H1 (cell line): ENCODE measurements at regions not wholly inside any gene's neighbourhood (a gene's known extent, or its start where the extent isn't known, plus 50 kb on each side); places are given as distances from the start of the nearest gene placed in this dataset.

Experiments
- CTCF ChIA-PET: fragments of 300-600 bp; sonication (Branson Sonifier 250); formaldehyde crosslinking; loops from one replicate; lab custom pipeline; 2021; ENCODE audit not compliant: partially characterized antibody; lab: Charles Lee
- POLR2A ChIA-PET: fragments of 300-600 bp; sonication (Branson Sonifier 250); formaldehyde crosslinking; loops from one replicate; lab custom pipeline; 2021; ENCODE audit warnings: inconsistent platforms; ENCODE audit not compliant: partially characterized antibody; lab: Charles Lee
- DNase-seq, 2 experiments: peaks; one replicate each; pipeline versions ENCODE4 v3.0.0 to v3.0.0-alpha.2; 2010 to 2022; ENCODE audit warnings: low spot score in 2 of 2, low read depth in 1 of 2, mixed read lengths in 1 of 2
- FAIRE-seq: peaks from 2 replicates; lab custom pipeline; 2011; peaks lifted over from hg19 to GRCh38; lab: Jason Lieb, UNC
- H2AFZ ChIP-seq: 2 replicates; pipeline ENCODE4 v1.8.1; 2012; ENCODE audit warnings: low read length, inconsistent platforms
- H2AK5ac ChIP-seq: 2 replicates; pipeline ENCODE4 v1.6.1; 2013; ENCODE audit warnings: low read depth, low read length
- H2BK120ac ChIP-seq: replicated peaks from 2 replicates; pipeline ENCODE3; 2013; ENCODE audit warnings: low read depth, low read length, inconsistent platforms
- H2BK12ac ChIP-seq: 2 replicates; pipeline ENCODE4 v1.6.1; 2013; ENCODE audit warnings: low read depth, low read length
- H2BK15ac ChIP-seq: 2 replicates; pipeline ENCODE4 v1.6.1; 2013; ENCODE audit warnings: low read length
- H2BK20ac ChIP-seq: 2 replicates; pipeline ENCODE4 v1.6.1; 2013; ENCODE audit warnings: low read length
- H2BK5ac ChIP-seq: 2 replicates; pipeline ENCODE4 v1.6.1; 2013; ENCODE audit warnings: low read depth, low read length
- H3K14ac ChIP-seq: 2 replicates; pipeline ENCODE4 v1.6.1; 2013; ENCODE audit warnings: inconsistent platforms; ENCODE audit not compliant: insufficient read length
- H3K18ac ChIP-seq: 2 replicates; pipeline ENCODE4 v1.6.1; 2013; ENCODE audit warnings: low read length; ENCODE audit errors: extremely low read depth
- H3K23ac ChIP-seq: 2 replicates; pipeline ENCODE4 v1.6.1; 2013; ENCODE audit warnings: inconsistent platforms; ENCODE audit not compliant: insufficient read length
- H3K23me2 ChIP-seq: 2 replicates; pipeline ENCODE4 v1.6.1; 2013; ENCODE audit warnings: low read depth, low read length
- H3K27ac ChIP-seq: 2 replicates; pipeline ENCODE4 v1.6.1; 2011; ENCODE audit warnings: low read depth, low read length, inconsistent platforms
- H3K27me3 ChIP-seq, 4 experiments: replicated peaks in 1 of 4; 1 replicate in 1 of 4; 2 replicates in 3 of 4; pipeline versions ENCODE4 v1.6.1 to v1.8.1; 2011 to 2013; ENCODE audit warnings: low read length in 3 of 4, mild to moderate bottlenecking in 3 of 4, inconsistent platforms in 2 of 4, mixed read lengths in 2 of 4, moderate library complexity in 1 of 4; ENCODE audit not compliant: control insufficient read depth in 3 of 4, insufficient read depth in 3 of 4; ENCODE audit errors: extremely low read depth in 1 of 4
- H3K36me3 ChIP-seq, 4 experiments: 2 replicates each; pipeline versions ENCODE4 v1.6.1 to v1.8.1; 2011 to 2013; ENCODE audit warnings: mild to moderate bottlenecking in 4 of 4, low read length in 3 of 4, moderate library complexity in 2 of 4, control low read depth in 1 of 4, inconsistent platforms in 1 of 4; ENCODE audit not compliant: insufficient read depth in 4 of 4, control insufficient read depth in 2 of 4
- H3K4ac ChIP-seq: replicated peaks from 2 replicates; pipeline ENCODE3; 2013; ENCODE audit warnings: low read length, low read depth, mixed read lengths, inconsistent platforms; ENCODE audit not compliant: insufficient read length
- H3K4me1 ChIP-seq, 4 experiments: replicated peaks in 1 of 4; 1 replicate in 1 of 4; 2 replicates in 3 of 4; pipeline versions ENCODE4 v1.6.1 to v1.8.1; 2011 to 2013; ENCODE audit warnings: low read length in 3 of 4, inconsistent platforms in 2 of 4, mixed read lengths in 1 of 4; ENCODE audit not compliant: insufficient read depth in 4 of 4, control insufficient read depth in 3 of 4
- H3K4me2 ChIP-seq, 2 experiments: 2 replicates each; pipeline versions ENCODE4 v1.6.1 to v1.8.1; 2011 to 2013; ENCODE audit warnings: low read depth in 2 of 2, low read length in 2 of 2, control low read depth in 1 of 2, inconsistent platforms in 1 of 2, mild to moderate bottlenecking in 1 of 2; ENCODE audit not compliant: insufficient read depth in 1 of 2
- H3K4me3 ChIP-seq, 4 experiments: fragments of 200-600, 300-600 bp in 1 of 4; sonication (generic), shearing (Covaris generic), sonication (Bioruptor Twin) in 1 of 4; 2 replicates each; pipeline versions ENCODE4 v1.5.1 to v1.8.1; 2011 to 2016; ENCODE audit warnings: low read length in 4 of 4, low read depth in 3 of 4, control low read depth in 2 of 4, inconsistent platforms in 2 of 4, mild to moderate bottlenecking in 2 of 4, mixed read lengths in 1 of 4, moderate library complexity in 1 of 4; ENCODE audit not compliant: insufficient read depth in 2 of 4; ENCODE audit errors: extremely low read depth in 1 of 4
- H3K56ac ChIP-seq: replicated peaks from 2 replicates; pipeline ENCODE3; 2013; ENCODE audit warnings: low read depth, mild to moderate bottlenecking, mixed read lengths, low read length, inconsistent platforms; ENCODE audit not compliant: insufficient read length
- H3K79me1 ChIP-seq: 2 replicates; pipeline ENCODE4 v1.6.1; 2013; ENCODE audit warnings: low read depth, low read length, control low read depth
- H3K79me2 ChIP-seq, 2 experiments: 2 replicates each; pipeline versions ENCODE4 v1.6.1 to v1.8.1; 2012 to 2013; ENCODE audit warnings: low read length in 2 of 2, mild to moderate bottlenecking in 2 of 2, inconsistent platforms in 1 of 2; ENCODE audit not compliant: insufficient read depth in 2 of 2, control insufficient read depth in 1 of 2
- H3K9ac ChIP-seq, 4 experiments: replicated peaks in 1 of 4; 1 replicate in 1 of 4; 2 replicates in 3 of 4; pipeline versions ENCODE4 v1.6.1 to v1.8.1; 2011 to 2013; ENCODE audit warnings: low read depth in 3 of 4, low read length in 3 of 4, control low read depth in 2 of 4, mild to moderate bottlenecking in 2 of 4, moderate library complexity in 2 of 4, inconsistent platforms in 1 of 4; ENCODE audit errors: extremely low read depth in 1 of 4
- H3K9me3 ChIP-seq, 2 experiments: 2 replicates each; pipeline versions ENCODE4 v1.6.1 to v1.8.1; 2012 to 2013; ENCODE audit warnings: mild to moderate bottlenecking in 2 of 2, moderate library complexity in 2 of 2, control low read depth in 1 of 2, inconsistent platforms in 1 of 2, low read depth in 1 of 2, low read length in 1 of 2, mixed read lengths in 1 of 2; ENCODE audit not compliant: insufficient read depth in 2 of 2
- H4K20me1 ChIP-seq, 2 experiments: replicated peaks in 1 of 2; 2 replicates each; pipeline versions ENCODE3 to v1.8.1; 2011 to 2013; ENCODE audit warnings: inconsistent platforms in 2 of 2, low read length in 2 of 2, mild to moderate bottlenecking in 1 of 2; ENCODE audit not compliant: insufficient read depth in 2 of 2, control insufficient read depth in 1 of 2
- H4K5ac ChIP-seq: 2 replicates; pipeline ENCODE4 v1.6.1; 2013; ENCODE audit warnings: low read length, low read depth, mixed read lengths, inconsistent platforms; ENCODE audit not compliant: insufficient read length
- H4K8ac ChIP-seq: 2 replicates; pipeline ENCODE4 v1.8.0; 2013; ENCODE audit warnings: mild to moderate bottlenecking, moderate library complexity, low read length, inconsistent platforms; ENCODE audit not compliant: insufficient read depth; ENCODE audit errors: extremely low read depth
- H4K91ac ChIP-seq: replicated peaks from 2 replicates; pipeline ENCODE3; 2013; ENCODE audit warnings: low read length, mixed read lengths, inconsistent platforms; ENCODE audit not compliant: insufficient read length
- BACH1 ChIP-seq: IDR thresholded peaks from 2 replicates; pipeline ENCODE4 v1.6.1; 2012; ENCODE audit warnings: low read length, improper control_type of control experiment
- CEBPB ChIP-seq: IDR thresholded peaks from 2 replicates; pipeline ENCODE4 v1.6.1; 2012; ENCODE audit warnings: low read depth, low read length
- EGR1 ChIP-seq: IDR thresholded peaks from 2 replicates; pipeline ENCODE4 v1.6.1; 2011; ENCODE audit warnings: low read depth, low read length, borderline replicate concordance
- FOSL1 ChIP-seq: IDR thresholded peaks from 2 replicates; pipeline ENCODE4 v1.6.1; 2011; ENCODE audit warnings: mild to moderate bottlenecking, low read depth, low read length, moderate library complexity; ENCODE audit not compliant: insufficient read depth
- RNF2 ChIP-seq: fragments of 200-900, 300-1000 bp; sonication (generic); IDR thresholded peaks from 2 replicates; pipeline ENCODE4 v1.7.1; 2016; ENCODE audit warnings: borderline replicate concordance, low read depth, mild to moderate bottlenecking, antibody characterized with exemption, low read length; ENCODE audit not compliant: poor library complexity, severe bottlenecking; ENCODE audit errors: missing control alignments
- SP1 ChIP-seq: IDR thresholded peaks from 2 replicates; pipeline ENCODE4 v1.6.1; 2011; ENCODE audit warnings: low read depth, low read length
- TAF1 ChIP-seq: IDR thresholded peaks from 2 replicates; pipeline ENCODE4 v1.6.1; 2011; ENCODE audit warnings: mild to moderate bottlenecking, low read depth, low read length
- ZNF274 ChIP-seq: IDR thresholded peaks from 2 replicates; pipeline ENCODE4 v1.7.0; 2012; ENCODE audit warnings: low read length, borderline replicate concordance; ENCODE audit errors: extremely low read depth
- WGBS, 2 experiments: shearing (Covaris generic) in 1 of 2; methylation state at CpG; one replicate each; pipeline versions ENCODE4 v1.1.6 to v1.1.7; 2013 to 2015; ENCODE audit warnings: low lambda C conversion rate in 2 of 2, mixed read lengths in 2 of 2, inconsistent platforms in 1 of 2, low coverage in 1 of 2, missing lambda C conversion rate in 1 of 2; ENCODE audit not compliant: insufficient replicate concordance in 2 of 2, insufficient coverage in 1 of 2, insufficient read length in 1 of 2; ENCODE audit errors: extremely low coverage in 1 of 2, missing lambda C conversion rate in 1 of 2; 5-methylcytosine and 5-hydroxymethylcytosine counted together

DNA sequence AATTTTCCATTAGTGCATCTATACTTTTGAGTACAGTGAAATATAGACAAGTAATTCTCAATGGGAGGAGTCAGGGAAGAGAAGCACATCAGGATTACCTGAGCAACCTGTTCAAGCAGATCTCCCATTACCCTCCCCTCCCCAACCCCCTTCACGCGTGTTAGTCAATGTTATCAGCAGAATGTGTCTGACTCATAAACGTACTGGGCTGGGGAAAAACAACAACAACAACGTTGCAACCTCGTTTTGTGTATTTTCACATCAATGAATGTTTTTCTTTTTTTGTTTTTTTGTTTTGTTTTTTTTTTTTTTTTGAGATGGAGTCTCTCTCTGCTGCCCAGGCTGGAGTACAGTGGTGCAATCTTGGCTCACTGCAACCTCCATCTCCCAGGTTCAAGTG, 287.0 kb upstream of the STXBP5 start:
- no peak overlapping the region for H3K4me2 ChIP-seq
- H4K8ac ChIP-seq, result no peak overlapping the region
- no peaks in the 10 kb centered on the region for H3K9me3 ChIP-seq
- no peak overlapping the region for H3K23ac ChIP-seq
- no peak overlapping the region for H3K9ac ChIP-seq
- TF ChIP-seq CEBPB, result no peak
- TF ChIP-seq RNF2, result no peak
- no peak for TF ChIP-seq ZNF274
- TF ChIP-seq SP1, result no peak
- no peak for TF ChIP-seq TAF1
- no peak for TF ChIP-seq BACH1
- TF ChIP-seq EGR1, result no peak
- TF ChIP-seq FOSL1, result no peak
- no peak overlapping the region for H3K14ac ChIP-seq
- H2AK5ac ChIP-seq, result no peak overlapping the region
- POLR2A ChIA-PET, result no interaction called here
- CTCF ChIA-PET, result no interaction called here
- H4K91ac ChIP-seq, result no peak overlapping the region
- no peaks in the 10 kb centered on the region for H3K36me3 ChIP-seq
- H2BK120ac ChIP-seq, result no peak overlapping the region
- WGBS, 2 experiments, result 76% methylated on average over 5 of the region's 5 CpGs; no CpG with 5 or more reads in 1 of the 2 experiments
- H3K4ac ChIP-seq, result no peak overlapping the region
- no peak overlapping the region for H3K56ac ChIP-seq
- H3K18ac ChIP-seq, result no peak overlapping the region
- no peak overlapping the region for H3K27ac ChIP-seq
- H4K20me1 ChIP-seq, result no peaks in the 10 kb centered on the region
- H3K4me1 ChIP-seq, result peaks cover 4 to 11% (median 6%) of the 10 kb centered on the region in 4 experiments; a peak in 5 of 7 replicates
- H2AFZ ChIP-seq, result no peak overlapping the region
- no peak overlapping the region for H2BK5ac ChIP-seq
- no peak overlapping the region for H2BK12ac ChIP-seq
- no peaks in the 10 kb centered on the region for H3K79me1 ChIP-seq
- no peaks in the 10 kb centered on the region for H3K23me2 ChIP-seq
- no peaks in the 10 kb centered on the region for H3K79me2 ChIP-seq
- no peak overlapping the region for H3K4me3 ChIP-seq
- no peaks in the 10 kb centered on the region; a peak in 1 of 7 replicates for H3K27me3 ChIP-seq
- no peak overlapping the region for H2BK15ac ChIP-seq
- no peak overlapping the region for H4K5ac ChIP-seq
- no peak for DNase-seq
- H2BK20ac ChIP-seq, result no peak overlapping the region
- no peak for FAIRE-seq
